NCI-H446 (cell line): ENCODE measurements at regions not wholly inside any gene's neighbourhood (a gene's known extent, or its start where the extent isn't known, plus 50 kb on each side); places are given as distances from the start of the nearest gene placed in this dataset.
A peak's percentile ranks its signal among the peaks of the same experiment; 100 is the strongest.
"Not testable (repeated sequence)": the region's sequence is repeated elsewhere in the genome, so short reads cannot be mapped to it uniquely, and the experiment has no call there.

ENCODE experiments used
- DNase-seq, 2 experiments: peaks; one replicate each; lab custom pipeline; 2025; lab: John Stamatoyannopoulos, UW

DNA sequence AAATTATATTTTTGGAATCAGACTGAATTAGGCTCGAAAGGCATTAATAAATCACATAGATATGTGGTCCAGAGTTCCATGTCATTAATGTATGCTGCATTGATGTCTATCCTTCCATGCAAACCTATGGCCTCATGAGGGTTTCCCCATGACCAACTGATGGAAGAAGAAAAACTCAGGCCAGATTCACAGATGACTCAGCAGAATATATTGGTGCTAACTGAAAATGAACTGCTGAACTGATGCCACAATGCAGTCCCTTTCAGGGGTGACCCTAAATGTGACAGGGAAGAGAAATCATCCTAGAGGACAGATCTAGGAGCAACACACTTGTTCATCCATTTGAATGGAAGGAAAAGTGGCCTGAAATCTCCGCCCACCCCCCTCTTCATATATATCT, 110.5 kb upstream of the KCND3 start:
- DNase-seq: no peak

DNA sequence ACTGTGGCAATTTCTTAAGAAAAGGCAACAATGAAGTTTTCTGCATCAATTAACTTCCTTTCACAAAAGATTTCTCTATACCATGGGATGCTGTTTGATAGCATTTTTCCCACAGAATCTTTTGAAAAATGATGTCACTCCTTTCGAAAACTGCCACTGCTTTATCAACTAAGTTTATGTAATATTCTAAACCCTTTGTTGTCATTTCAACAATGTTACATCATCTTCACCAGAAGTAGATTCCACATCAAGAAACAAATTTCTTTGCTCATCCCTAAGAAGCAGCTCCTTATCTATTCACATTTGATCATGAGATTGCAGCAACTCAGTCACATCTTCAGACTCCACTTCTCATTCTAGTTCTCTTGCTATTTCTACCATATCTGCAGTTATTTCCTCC, 116.1 kb upstream of the KCND3 start:
- DNase-seq: no peak

DNA sequence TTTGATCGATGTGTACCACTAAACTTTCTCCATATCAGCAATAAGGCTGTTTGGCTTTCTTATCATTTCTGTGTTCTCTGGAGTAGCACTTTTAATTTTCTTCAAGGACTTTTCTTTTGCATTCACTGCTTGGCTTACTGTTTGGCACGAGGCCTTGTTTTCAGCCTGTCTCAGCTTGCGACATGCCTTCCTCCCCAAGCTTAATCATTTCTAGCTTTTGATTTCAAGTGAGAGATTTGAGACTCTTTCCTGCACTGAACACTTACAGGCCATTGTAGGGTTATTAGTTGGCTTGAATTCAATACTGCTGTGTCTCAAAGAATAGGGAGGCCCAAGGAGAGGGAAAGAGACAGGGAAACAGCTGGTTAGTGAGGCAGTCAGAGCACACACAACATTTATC, 120.6 kb upstream of the KCND3 start:
- DNase-seq: peak in 1 of 2 experiments; percentile 8

DNA sequence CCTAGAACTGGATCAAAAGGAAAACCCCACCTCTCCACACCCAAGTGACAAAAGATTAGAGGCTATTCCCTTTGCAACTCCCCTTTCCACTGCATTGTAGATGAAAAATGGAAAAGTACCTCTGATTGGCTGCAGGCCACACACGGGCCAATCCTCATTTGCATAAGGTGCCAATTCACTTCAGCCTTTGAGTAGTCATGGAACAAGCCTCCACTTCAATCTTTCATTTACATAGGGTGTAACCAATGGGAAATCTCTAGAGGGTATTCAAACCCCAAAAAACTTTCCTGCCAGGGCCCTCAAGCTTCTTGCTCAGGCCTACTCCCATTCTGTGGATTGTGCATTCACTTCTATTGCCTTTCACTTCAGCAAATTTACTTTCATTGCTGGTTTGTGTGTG, 122.3 kb upstream of the KCND3 start:
- DNase-seq: no peak

DNA sequence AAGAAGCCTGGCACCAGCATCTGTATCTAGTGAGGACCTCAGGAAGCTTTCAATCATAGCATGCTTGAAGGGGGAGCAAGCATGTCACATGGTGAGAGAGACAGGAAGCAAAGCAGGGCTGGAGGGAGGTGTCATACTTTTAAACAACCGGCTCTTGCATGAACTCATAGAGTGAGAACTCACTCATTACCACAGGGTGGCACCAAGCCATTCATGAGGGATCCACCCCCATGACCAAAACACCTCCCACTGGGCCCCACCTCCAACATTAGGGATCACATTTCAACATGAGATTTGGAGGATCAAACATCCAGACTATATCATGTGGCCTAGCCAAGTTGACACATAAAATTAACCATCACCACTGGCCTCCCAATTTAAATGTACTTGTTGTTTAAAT, 125.1 kb upstream of the KCND3 start:
- no peak for DNase-seq

DNA sequence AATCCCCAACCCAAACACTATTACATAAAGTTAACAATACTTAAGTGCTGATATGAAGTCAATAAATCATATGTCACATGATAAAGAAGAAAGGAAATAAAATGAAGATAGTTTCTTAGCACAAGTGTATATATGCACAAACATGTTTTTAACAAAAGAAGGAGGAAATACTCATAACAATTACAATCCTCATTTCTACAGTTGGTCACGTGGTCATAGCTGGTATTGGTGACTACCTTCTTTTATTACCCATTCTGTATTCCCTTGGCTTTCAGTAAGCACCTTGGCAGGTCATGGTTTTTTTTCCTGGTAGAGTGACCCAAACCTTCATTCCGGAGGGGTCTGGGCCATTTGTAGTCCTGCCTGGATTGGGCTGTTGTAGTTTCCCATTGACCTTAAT, 137.1 kb upstream of the KCND3 start:
- no peak for DNase-seq

DNA sequence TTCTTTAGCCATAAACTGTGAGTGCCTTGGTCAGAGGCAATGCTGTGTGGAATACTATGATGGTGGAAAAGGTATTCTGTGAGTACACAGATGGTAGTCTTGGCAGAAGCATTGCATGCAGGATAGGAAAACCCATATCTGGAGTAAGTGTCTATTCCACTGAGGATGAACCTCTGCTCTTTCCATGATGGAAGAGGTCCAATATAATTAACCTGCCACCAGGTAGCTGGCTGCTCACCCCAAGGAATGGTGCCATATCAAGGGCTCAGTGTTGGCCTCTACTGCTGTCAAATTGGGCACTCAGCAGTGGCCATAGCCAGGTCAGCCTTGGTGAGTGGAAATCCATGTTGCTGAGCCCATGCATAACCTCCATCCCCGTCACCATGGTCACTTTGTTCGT, 138.1 kb upstream of the KCND3 start:
- DNase-seq: not testable (repeated sequence)

DNA sequence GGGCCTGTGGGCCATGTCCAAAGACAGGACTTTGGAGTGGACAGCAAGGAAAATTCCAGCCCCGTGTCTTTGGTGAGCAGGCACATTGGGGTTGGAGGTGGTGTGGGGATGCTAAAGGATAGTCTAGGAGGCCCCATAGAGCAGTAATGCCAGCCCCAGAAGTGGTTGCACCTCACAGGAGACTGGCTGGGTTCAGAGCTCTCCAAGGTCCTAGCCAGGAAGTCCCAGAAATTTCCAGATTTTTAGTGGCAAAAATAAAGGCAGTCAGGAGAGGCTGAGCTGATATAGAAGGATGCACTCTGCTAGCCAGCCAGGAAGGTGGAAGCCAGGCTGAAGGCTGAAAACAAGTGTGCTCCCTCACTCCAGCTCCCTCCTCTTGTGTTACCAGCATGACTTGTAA, 144.0 kb upstream of the KCND3 start:
- DNase-seq: no peak

DNA sequence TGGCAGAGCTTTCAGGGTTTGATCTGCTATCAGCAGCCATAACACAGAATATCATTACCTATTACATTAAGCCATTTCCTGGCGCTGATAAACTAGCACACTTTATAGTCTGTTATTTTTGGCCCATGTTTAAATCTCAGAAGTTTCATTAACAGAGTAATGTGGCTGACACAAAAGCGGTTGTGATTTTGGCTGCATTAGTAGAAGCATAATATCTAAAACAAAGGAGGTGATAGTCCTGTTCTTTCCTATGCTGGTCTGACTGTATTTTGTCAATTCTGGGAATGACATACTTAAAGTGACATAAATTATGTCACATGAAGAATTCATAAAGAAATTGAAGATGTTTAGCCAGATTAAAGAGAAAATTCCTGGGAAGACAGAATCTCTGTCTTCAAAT, 151.3 kb upstream of the KCND3 start:
- no peak for DNase-seq

DNA sequence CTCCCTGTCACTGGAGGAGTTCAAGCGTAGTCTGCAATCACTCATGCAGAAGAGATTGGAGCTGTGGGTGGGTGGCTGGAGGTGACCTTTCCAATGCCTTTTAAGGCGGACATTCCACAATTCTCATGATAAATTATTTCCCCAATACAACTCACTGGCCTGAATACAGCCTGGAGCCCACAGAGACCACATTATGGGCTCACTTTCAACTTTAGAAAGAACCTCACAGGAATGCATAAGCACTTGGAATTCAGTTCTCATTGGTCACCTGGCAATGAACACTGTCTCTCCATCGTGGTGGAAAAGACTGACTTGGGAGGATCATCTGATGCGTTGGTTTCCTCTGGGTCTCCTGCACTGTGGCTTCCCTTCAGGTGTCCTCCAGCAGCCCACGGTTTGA, 151.8 kb upstream of the KCND3 start:
- DNase-seq: no peak

DNA sequence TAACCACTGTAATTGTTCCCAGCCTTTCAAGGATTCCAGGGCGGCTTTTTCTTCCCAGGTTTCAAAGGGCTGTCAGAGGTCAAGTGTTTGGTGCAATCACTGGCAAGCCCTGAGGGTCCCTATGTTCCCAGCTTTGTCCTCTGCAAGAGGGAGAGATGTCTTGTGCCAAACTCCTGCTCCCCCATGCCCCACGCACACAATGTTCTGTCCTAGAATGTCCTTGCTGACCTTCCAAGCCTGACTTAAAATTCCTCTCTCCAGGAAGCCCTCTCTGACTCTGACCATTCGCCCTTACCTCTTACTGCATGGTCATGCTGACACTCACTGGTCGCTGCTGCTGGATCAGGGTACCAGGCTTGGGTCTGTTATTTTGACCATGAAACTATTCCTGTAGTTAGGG, 152.5 kb upstream of the KCND3 start:
- DNase-seq: no peak

DNA sequence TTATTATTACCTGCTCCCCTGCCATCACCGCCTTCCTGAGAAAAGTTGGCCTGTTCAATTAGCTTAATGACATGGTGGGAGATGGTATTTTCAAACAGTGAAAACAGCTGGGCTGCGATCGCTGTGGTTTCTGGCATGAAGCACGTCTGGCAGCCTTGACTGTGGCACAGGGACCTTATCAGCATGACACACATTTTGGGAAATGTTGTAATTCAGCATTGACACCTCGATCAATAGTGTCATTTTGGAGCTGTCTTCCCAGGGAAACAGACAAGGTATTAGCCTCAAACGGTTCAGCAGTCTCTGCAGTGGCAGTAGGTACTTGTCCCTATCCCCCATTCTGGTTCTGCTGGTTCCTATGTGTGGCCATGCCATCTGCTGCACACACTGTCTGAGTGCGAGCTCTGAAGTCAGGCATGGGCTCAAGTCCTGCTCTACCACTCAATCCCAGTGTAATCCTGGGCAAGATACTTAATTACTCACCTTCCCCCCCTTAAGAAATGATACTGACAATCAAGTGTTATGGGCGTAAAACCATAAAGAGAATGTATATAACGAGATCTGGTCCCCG, 154.5 kb upstream of the KCND3 start:
- DNase-seq: peak in 1 of 2 experiments; percentile 36

DNA sequence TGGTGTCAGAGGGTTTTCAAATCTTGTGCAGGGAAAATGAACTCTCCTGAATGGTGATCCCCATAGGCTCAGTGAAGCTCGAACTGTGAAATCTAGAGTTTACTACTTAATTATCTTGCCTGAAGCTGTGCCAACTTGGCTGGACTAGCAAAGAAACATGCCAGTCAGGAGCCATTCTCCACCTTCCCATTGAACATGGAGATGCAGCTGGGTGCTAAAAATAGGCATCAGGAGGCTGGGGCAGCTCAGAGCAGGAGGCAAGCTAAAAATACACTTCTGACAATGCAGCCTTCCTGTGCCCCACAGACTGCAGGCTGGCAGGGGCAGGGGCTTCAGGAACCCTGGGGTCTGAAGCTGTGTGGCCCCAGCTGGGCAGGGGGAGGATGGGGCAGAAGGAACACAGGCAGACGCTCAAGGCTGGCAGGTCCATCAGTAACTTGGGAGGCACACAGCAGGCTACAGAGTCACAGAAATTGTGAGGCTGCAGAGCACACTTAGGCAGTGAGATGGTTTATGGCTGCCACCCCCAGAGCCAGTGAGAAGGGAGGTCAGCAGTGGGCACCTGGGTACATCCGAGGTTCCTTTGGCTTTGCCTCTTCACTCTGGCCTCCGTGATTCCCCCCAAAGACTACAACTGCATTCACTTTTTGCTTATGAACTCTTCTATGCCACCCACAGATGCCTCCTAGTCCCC, 155.4 kb upstream of the KCND3 start:
- peak; percentile 87 to 91 for DNase-seq

DNA sequence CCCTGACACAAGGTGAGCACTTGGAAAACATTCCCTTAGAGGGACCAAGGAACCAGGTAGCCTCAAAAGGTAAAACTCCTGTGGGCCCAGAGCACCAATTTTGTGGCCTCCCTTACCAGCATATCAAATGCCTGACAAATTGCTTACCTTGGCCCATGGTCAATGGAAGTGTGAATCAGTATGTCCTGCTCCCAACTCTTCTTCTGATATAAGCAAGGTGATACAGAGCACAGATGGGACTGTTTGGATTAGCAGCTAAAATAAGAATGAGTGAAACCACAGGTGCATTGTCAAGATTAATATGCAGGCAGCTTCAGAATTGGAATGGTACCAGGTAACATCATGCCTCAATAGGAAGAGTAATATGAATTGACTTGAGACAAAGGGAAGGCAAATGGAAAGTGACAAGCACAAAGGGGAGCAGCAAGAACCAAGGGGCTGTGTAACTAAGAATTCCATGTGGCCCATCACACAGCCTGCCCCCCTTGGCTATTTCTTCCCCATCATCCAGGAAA, 156.8 kb upstream of the KCND3 start:
- no peak for DNase-seq

DNA sequence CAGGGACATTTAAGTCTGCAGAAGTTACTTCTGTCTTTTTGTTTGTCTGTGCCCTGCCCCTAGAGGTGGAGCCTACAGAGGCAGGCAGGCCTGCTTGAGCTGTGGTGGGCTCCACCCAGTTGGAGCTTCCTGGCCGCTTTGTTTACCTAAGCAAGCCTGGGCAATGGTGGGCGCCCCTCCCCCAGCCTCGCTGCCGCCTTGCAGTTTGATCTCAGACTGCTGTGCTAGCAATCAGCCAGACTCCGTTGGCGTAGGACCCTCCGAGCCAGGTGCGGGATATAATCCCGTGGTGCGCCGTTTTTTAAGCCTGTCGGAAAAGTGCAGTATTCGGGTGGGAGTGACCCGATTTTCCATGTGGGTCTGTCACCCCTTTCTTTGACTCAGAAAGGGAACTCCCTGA, 170.7 kb upstream of the KCND3 start:
- DNase-seq: not testable (repeated sequence)

DNA sequence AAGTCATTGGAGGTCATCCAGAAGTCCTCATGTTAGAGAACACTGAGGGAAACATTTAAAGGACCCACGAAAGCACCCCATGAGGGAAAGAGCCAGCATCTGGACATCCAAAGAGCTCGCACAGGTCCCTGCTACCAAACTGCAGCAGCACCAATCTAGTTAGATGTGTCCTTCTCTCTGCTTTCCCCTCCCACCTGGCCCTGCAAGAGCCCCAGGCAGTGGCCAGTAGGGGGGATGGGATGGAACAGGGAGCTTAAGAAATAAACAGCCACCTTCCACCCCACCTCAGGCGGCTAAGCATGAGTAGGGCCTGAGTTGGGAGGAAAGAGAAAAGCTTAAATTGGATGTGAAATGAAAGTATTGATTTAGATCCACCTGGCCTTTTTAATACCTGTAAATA, 175.9 kb upstream of the KCND3 start:
- no peak for DNase-seq

DNA sequence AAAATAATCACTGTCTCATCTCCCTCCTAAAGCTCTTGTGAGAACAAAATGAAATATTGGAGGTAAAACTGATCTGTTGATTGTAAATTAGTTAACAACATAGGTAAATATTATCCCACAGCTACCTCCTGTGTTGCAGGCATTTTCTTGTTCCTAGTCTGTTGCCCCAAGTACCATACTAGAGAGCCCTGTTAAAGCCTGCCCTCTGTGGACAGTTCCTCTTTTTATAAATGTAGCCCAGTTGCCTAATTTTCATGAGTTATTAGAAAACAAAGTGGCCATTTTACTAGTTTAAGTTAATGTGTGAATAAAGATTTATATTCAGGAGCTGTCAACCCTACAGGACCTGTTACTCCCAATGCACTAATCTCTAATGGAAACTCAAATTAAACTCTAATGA, 180.0 kb upstream of the KCND3 start:
- DNase-seq: no peak

DNA sequence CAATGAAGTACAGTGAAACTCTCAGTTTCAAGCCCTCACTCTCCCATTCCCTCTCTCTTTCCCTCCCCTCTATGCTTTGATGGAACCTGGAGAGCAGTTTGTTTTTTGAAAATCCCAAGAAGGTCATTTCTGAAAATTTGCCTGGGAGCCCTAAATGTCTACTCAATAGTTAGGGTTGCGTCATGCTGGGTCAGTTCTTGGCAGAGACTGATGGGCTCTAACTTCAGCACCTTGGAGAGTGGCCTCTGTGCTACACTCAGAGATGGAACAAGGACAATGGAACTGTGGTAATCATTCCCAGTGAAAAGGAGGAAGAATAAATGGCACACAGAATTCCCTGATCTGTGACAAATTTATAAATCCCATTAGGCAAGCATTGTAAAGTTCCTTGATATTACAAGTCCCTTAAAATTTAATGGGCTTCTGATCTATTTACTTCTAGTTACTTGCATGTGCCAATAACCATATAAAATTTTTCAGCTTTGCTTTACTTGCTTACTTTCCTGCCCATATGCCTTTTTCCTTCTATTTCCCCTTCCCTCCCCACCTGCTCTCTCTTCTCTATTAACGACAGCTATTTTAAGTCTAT, 182.9 kb upstream of the KCND3 start:
- DNase-seq: no peak

DNA sequence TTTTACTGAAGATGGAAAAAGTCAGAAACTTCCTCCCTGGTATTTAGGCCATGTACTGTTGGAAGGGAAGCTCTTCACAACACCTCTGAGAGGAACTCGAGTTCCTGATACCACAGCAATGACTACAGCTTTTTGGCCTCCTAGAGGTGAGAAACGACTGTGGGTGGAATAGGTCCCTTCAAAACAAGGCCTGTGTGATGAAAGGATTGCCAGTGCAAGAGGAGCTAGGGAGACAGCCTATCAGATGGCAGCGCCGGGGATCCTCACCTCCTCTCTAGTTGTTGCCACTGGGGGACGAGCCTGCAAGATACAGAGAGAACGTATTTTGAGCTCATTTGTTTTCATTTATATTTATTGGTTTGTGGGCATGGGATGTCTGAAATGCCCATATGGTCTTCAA, 187.8 kb upstream of the KCND3 start:
- DNase-seq: no peak

DNA sequence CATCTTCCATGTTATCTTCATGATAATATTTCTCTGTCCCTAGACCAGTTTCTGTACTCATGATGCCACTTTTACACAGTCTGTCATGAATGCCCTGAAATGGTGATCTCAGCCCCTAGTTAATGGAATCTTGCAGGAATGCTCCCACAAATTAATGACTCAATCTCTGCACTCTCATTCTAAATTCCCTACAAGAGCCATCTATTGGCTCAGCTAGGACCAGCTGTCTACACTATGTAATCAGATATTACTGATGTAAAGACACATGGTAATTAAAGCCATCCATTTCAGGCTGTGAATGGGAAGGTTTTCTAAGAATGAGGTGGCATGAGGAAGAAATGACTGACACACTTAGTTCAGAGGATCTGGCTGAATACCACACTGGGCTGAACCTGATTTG, 199.1 kb upstream of the KCND3 start:
- DNase-seq: no peak

DNA sequence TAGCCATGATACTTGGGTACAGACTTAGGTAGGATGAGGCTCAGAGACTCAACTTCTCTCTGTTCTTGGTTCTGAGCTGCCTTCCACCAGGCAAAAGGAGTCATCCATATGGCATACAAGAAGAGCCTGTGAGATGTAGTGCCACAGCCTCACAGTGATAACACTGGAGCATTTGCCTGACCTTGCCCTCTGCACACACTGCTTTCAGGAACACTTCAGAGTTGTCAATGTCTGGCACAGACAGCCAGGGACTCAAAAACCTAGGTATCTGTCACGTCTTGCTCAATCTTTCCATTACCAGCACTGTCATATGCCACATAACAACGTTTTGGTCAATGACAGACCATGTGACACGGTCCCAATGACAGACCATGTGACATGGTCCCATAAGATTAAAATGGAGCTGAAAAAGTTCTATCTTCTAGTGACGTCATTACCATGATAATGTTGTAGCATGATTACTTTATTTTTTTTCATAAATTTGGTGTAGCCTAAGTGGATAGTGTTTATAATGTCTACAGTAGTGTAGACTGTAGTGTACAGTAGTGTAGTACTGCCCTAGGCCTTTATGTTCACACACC, 199.9 kb upstream of the CTTNBP2NL start:
- DNase-seq: no peak

DNA sequence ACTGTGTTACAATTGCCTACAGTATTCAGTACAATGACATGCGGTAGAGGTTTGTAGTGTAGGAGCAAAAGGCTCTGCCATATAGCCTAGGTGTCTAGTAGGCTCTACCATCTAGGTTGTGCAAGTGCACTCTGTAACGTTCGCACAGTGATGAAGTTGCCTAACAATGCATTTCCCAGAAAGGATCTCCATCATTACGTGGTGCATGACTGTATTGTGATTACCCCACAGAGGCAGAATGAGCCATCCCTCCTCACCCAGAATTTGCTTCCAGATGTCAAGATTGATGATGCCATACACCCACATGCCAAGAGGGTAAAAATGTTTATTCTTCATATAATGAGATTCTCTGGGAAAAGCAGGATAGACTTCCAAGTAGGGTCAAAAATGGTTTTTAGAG, 199.3 kb upstream of the CTTNBP2NL start:
- DNase-seq: no peak

DNA sequence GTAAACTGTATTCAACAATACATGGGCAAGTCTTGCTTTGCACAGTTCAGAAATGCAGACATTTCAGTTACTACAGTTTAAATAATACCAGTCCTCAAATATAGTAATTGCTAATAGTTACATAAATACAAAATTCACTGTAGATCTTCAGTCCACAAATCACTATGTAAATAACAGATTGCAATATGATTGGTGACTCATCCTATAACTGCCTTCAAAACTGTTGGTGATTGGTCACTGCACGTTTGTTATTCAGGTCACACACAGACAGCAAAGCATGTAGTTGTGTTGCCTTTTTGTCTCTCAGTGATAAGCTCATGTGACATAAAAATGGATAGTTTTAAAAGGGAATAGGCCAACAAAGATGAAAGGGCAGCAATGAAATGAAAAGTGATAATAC, 186.5 kb upstream of the CTTNBP2NL start:
- no peak for DNase-seq
